ENCODE measurements at regions not wholly inside any gene's neighbourhood (a gene's known extent, or its start where the extent isn't known, plus 50 kb on each side); places are given as distances from the start of the nearest gene placed in this dataset.

DNA sequence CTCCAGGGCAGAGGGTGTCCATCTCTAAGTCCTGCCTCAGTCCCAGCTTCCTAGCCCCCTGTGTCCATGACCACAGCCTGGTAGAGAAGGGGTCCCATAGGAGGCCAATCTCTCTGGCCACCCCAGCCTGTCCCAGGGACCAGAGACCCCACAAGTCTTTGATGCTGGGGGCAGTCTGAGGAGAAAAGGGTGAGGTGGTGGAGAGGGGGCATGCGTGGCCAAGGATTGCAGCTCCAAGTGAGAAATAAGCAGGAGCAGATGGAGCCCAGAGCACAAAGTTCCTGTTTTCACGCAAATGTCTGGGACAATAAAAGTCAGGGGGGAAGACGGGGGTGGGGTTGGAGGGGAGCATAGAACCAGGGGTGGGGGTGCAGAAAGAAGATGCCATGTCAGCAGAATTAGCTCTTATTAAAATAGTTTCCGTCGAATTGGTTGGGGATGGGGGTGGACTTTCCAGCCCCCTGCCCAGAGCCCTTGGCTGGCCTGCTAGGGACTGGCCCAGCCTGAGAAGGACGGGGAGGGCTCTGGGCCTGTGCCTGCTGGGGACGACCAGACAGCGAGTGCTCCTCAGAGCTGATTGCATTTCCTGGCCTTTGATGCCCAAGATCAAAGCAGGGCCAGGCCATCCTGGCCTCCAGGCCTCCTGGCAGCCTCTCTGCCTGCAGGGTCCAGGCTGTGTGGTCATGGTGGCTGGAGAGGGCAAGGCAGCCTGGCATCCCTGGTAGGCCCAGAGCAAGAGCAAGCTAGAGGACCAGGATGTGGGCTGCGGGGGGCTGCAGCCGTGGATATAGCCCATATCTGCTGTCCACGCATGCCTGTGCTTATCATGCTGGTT, 337.1 kb downstream of the DYSF start:
- H3K36me3 Mint-ChIP-seq (ENCODE audit: low read depth), result no peaks in the 10 kb centered on the region
- H3K27me3 Mint-ChIP-seq (ENCODE audit: low read depth), result peaks cover 70% of the 10 kb centered on the region
- peaks cover 21% of the 10 kb centered on the region for H3K4me1 Mint-ChIP-seq

DNA sequence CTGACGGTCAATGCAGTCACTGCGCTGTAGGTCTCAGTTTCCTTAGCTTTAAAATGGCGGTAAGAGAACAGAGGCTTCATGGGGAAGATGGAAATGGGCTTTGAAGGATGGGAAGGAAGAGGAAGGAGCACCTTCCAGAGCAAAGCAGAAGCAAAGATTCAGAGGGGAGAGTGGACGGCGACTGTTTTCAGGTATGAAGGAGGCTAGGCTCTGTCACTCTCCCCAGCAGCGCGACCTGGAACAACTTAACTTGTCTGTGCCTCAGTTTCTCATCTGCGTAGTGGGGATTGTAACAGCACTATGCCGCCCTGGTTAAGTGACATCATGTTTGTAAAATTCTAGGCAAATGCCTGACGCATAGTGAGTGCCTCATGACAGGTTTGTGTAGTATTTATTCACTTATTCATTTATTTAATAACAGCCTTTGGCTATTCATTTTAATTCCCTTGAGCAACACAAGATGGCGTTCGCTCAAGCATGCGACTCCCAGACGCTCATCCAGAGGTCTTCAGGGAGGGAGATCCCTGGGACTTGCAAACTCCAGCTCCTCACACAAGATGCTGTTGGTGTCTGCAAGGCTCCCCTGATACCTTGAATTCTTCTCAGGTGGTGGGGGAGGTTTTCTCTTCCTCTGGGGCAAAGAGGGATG, 336.3 kb downstream of the DYSF start:
- no peaks in the 10 kb centered on the region for H3K9me3 Mint-ChIP-seq
- peaks cover 72% of the 10 kb centered on the region for H3K27me3 Mint-ChIP-seq (ENCODE audit: low read depth)
- peaks cover 27% of the 10 kb centered on the region for H3K4me1 Mint-ChIP-seq
- no peak overlapping the region for H3K27ac Mint-ChIP-seq
- no peaks in the 10 kb centered on the region for H3K36me3 Mint-ChIP-seq (ENCODE audit: low read depth)
- no peak overlapping the region for H3K4me3 Mint-ChIP-seq
- TF ChIP-seq, protein P1, sequence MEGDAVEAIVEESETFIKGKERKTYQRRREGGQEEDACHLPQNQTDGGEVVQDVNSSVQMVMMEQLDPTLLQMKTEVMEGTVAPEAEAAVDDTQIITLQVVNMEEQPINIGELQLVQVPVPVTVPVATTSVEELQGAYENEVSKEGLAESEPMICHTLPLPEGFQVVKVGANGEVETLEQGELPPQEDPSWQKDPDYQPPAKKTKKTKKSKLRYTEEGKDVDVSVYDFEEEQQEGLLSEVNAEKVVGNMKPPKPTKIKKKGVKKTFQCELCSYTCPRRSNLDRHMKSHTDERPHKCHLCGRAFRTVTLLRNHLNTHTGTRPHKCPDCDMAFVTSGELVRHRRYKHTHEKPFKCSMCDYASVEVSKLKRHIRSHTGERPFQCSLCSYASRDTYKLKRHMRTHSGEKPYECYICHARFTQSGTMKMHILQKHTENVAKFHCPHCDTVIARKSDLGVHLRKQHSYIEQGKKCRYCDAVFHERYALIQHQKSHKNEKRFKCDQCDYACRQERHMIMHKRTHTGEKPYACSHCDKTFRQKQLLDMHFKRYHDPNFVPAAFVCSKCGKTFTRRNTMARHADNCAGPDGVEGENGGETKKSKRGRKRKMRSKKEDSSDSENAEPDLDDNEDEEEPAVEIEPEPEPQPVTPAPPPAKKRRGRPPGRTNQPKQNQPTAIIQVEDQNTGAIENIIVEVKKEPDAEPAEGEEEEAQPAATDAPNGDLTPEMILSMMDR (IDR thresholded peaks at IDR 0.05; ENCODE audit: unreplicated experiment in 3 of 3), result no peak

More for the DNA sequence above, 337.1 kb downstream of the DYSF start:
- no peaks in the 10 kb centered on the region for H3K9me3 Mint-ChIP-seq
- H3K4me3 Mint-ChIP-seq, result no peak overlapping the region
- H3K27ac Mint-ChIP-seq, result no peak overlapping the region
- TF ChIP-seq, protein P1 (IDR thresholded peaks at IDR 0.05; ENCODE audit: unreplicated experiment in 3 of 3), result no peak

DNA sequence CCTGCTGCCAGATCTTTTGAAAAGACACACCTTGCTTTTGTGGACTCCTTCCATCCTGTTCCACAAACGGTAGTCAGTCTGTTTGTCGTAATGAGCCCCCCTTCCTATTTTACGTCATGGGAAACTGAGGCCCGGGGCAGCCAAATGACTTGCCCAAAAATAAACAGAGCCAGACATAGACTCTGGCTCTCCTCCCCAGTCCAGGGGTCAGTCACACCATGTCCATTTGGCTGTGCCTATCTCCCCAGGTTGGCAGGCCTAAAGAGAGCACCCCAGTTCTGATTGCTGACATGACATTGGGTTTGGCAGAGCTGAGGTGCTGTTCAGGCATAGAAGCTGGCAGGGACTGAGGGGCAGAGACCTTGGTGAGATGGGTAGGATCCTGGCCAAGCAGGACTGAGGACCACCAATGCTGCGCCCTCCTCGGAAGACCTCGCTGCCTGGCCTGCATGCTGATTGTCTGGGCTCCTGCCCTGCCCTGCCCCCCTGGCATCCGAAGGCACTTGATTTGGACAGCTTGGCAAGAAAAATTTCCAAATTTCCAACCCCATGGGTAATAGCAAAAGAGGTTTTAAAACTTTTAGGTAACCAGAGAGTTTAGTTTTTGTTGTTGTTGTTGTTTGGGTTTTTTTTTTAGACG, 335.4 kb downstream of the DYSF start:
- Mint-ChIP-seq H3K27ac (no peak overlapping the region), H3K27me3 (ENCODE audit: low read depth) (peaks cover 74% of the 10 kb centered on the region), H3K4me3 (no peak overlapping the region), H3K4me1 (peaks cover 21% of the 10 kb centered on the region), H3K36me3 (ENCODE audit: low read depth) (no peaks in the 10 kb centered on the region), H3K9me3 (no peaks in the 10 kb centered on the region)
- TF ChIP-seq, protein P1 (IDR thresholded peaks at IDR 0.05; ENCODE audit: unreplicated experiment in 3 of 3), result no peak

DNA sequence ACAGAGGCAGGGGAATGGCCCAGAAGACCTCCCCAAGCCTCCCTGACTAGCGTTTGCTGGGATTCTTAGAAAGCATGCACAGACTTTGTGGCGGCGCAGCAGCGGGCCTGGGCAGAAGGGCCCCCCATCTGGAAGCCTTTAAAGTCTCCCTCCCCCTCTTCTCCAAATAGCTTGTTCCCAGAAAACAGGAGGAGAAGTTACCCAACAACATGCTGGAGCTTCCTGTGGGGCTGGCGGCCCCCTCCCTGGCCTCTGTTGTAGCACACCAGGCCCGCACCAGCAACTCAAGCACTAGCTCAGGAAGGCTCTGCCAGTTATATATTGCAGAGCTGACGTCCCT, 334.8 kb downstream of the DYSF start:
- H3K27me3 Mint-ChIP-seq (ENCODE audit: low read depth), result peaks cover 74% of the 10 kb centered on the region
- no peak overlapping the region for H3K27ac Mint-ChIP-seq
- H3K4me1 Mint-ChIP-seq, result peaks cover 20% of the 10 kb centered on the region
- TF ChIP-seq, protein P1 (IDR thresholded peaks at IDR 0.05; ENCODE audit: unreplicated experiment in 3 of 3), result no peak
- H3K36me3 Mint-ChIP-seq (ENCODE audit: low read depth), result no peaks in the 10 kb centered on the region
- H3K4me3 Mint-ChIP-seq, result no peak overlapping the region
- no peaks in the 10 kb centered on the region for H3K9me3 Mint-ChIP-seq

DNA sequence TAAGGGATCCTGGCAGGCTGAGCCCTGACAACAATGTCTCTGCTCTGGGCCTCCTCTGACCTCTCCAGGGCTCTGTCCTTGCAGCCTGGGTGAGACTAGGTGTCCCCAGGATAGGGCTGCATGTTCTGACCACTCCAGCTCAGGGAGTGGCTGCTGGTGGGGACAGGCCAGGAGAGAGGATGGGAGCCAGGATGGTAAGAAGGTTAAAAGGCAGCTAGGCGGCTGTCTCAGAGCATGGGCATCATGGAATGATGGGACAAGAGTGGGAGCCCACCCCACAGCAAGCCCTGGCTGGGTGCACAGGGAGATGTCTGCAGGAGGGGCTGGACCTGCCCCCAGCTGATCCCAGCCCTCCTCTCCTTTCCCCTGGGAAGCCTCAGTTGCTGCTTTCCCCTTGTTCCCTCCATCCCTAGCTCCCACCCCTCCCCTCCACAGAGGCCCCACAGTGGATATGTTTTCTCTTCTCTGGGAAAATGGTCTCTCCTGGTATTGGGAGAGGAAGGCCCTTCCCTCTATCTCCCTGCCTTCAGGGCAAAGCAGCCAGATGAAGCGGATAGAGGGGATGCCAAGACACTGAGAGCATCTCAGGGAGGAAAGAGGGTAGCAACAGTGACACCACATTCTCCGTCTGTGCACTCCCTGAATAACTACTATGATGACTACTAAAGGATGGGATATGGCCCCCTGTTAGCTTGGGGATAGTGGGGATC, 334.3 kb downstream of the DYSF start:
- peaks cover 22% of the 10 kb centered on the region for H3K4me1 Mint-ChIP-seq
- H3K9me3 Mint-ChIP-seq, result no peaks in the 10 kb centered on the region
- TF ChIP-seq, protein P1 (IDR thresholded peaks at IDR 0.05; ENCODE audit: unreplicated experiment in 3 of 3), result no peak

More for the DNA sequence above, 334.3 kb downstream of the DYSF start:
- Mint-ChIP-seq H3K27me3 (ENCODE audit: low read depth) (peaks cover 77% of the 10 kb centered on the region), H3K4me3 (no peak overlapping the region), H3K27ac (no peak overlapping the region), H3K36me3 (ENCODE audit: low read depth) (no peaks in the 10 kb centered on the region)

Data from nephron (organoid).